Breast epithelium (tissue), 4 donors: ENCODE measurements at regions not wholly inside any gene's neighbourhood (a gene's known extent, or its start where the extent isn't known, plus 50 kb on each side); places are given as distances from the start of the nearest gene placed in this dataset.
A peak's percentile ranks its signal among the peaks of the same experiment; 100 is the strongest.

Source experiments
- DNase-seq, 2 donors: peaks; one replicate each; pipeline ENCODE4 v3.0.0-alpha.2; 2019; ENCODE audit warnings: low spot score in 2 of 2
- H3K27ac ChIP-seq, 2 donors: fragments of 200-600 bp; sonication (generic) in 1 of 2; one replicate each; pipeline ENCODE4 v1.5.1; 2016 to 2019; ENCODE audit warnings: mild to moderate bottlenecking in 1 of 2
- H3K27me3 ChIP-seq, 2 donors: fragments of 200-600 bp; sonication (generic) in 1 of 2; one replicate each; pipeline versions ENCODE4 v1.5.1 to v1.6.0; 2017 to 2019; ENCODE audit warnings: control low read depth in 1 of 2, mild to moderate bottlenecking in 1 of 2
- H3K36me3 ChIP-seq: fragments of 200-600 bp; one replicate; pipeline ENCODE4 v1.5.1; 2019
- H3K4me1 ChIP-seq, 2 donors: fragments of 200-600 bp; sonication (generic); one replicate each; pipeline ENCODE4 v1.5.1; 2016 to 2019; ENCODE audit warnings: control low read depth in 1 of 2
- H3K4me3 ChIP-seq, 3 donors: fragments of 200-600 bp; sonication (generic); 1 replicate in 2 of 3; 2 replicates in 1 of 3; pipeline ENCODE4 v1.5.1; 2016 to 2019; ENCODE audit warnings: mild to moderate bottlenecking in 3 of 3, moderate library complexity in 2 of 3
- H3K9me3 ChIP-seq, 2 donors: fragments of 200-600 bp; sonication (generic) in 1 of 2; one replicate each; pipeline ENCODE4 v1.5.1; 2016 to 2019; ENCODE audit warnings: control low read depth in 1 of 2
- POLR2A ChIP-seq: fragments of 450-650 bp; IDR thresholded peaks from one replicate; pipeline ENCODE4 v1.6.1; 2016; ENCODE audit warnings: antibody characterized with exemption, mild to moderate bottlenecking, moderate library complexity
- POLR2AphosphoS5 ChIP-seq, 3 donors: sonication (generic); formaldehyde crosslinking; IDR thresholded peaks; one replicate each; pipeline ENCODE4 v1.6.1; 2017; ENCODE audit warnings: antibody characterized with exemption in 3 of 3
- intact Hi-C: fragments of 100-400 bp; cut with DNase I; formaldehyde crosslinking; loops from one replicate; pipeline ENCODE4 v1.15.1; 2023; ENCODE audit warnings: low total_unique reads
- TF ChIP-seq, protein P1 (sequence below), 3 donors: fragments of 450-650 bp; IDR thresholded peaks; one replicate each; pipeline ENCODE4 v1.5.1; 2016 to 2017; ENCODE audit warnings: antibody characterized with exemption in 3 of 3, mild to moderate bottlenecking in 3 of 3, moderate library complexity in 3 of 3

DNA sequence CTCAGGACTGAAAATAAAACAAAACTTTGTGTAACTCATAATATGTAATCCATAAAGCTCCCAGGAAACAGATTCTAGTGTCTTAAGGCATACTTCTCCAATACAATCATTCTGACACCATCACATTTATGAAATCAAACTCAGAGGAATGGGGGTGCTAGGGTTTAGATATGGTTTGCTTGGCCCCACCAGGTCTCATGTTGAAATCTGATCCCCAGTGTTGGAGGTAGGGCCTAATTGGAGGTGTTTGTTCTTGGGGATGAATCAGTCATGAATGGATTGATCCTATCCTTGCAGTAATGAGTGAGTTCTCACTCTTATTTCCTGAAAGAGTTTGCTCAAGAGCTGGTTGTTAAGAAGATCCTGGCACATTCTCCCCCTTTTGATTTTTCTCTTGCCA, 380.9 kb downstream of the ETS1 start:
- TF ChIP-seq POLR2AphosphoS5 (IDR thresholded peaks at IDR 0.05) (no peak), POLR2A (no peak)
- TF ChIP-seq, protein P1, sequence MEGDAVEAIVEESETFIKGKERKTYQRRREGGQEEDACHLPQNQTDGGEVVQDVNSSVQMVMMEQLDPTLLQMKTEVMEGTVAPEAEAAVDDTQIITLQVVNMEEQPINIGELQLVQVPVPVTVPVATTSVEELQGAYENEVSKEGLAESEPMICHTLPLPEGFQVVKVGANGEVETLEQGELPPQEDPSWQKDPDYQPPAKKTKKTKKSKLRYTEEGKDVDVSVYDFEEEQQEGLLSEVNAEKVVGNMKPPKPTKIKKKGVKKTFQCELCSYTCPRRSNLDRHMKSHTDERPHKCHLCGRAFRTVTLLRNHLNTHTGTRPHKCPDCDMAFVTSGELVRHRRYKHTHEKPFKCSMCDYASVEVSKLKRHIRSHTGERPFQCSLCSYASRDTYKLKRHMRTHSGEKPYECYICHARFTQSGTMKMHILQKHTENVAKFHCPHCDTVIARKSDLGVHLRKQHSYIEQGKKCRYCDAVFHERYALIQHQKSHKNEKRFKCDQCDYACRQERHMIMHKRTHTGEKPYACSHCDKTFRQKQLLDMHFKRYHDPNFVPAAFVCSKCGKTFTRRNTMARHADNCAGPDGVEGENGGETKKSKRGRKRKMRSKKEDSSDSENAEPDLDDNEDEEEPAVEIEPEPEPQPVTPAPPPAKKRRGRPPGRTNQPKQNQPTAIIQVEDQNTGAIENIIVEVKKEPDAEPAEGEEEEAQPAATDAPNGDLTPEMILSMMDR (IDR thresholded peaks at IDR 0.05), result no peak

GRCh38 chr11:128205796-128206195, 381.6 kb downstream of the ETS1 start:
- no peak for DNase-seq
- H3K4me3 ChIP-seq, result no peak overlapping the region
- intact Hi-C loops, result no loop called here
- H3K27ac ChIP-seq, result no peak overlapping the region
- no peaks in the 10 kb centered on the region for H3K9me3 ChIP-seq
- H3K36me3 ChIP-seq, result no peaks in the 10 kb centered on the region
- no peak for TF ChIP-seq POLR2A
- TF ChIP-seq POLR2AphosphoS5 (IDR thresholded peaks at IDR 0.05), result no peak
- TF ChIP-seq, protein P1 (IDR thresholded peaks at IDR 0.05), result no peak
- H3K4me1 ChIP-seq, result no peaks in the 10 kb centered on the region
- no peaks in the 10 kb centered on the region for H3K27me3 ChIP-seq

More for the DNA sequence above, 380.9 kb downstream of the ETS1 start:
- H3K36me3 ChIP-seq, result no peaks in the 10 kb centered on the region
- H3K4me3 ChIP-seq, result no peak overlapping the region
- no peak overlapping the region for H3K27ac ChIP-seq
- DNase-seq, result no peak
- H3K9me3 ChIP-seq, result no peaks in the 10 kb centered on the region
- intact Hi-C loops, result no loop called here
- no peaks in the 10 kb centered on the region for H3K27me3 ChIP-seq
- H3K4me1 ChIP-seq, result no peaks in the 10 kb centered on the region

DNA sequence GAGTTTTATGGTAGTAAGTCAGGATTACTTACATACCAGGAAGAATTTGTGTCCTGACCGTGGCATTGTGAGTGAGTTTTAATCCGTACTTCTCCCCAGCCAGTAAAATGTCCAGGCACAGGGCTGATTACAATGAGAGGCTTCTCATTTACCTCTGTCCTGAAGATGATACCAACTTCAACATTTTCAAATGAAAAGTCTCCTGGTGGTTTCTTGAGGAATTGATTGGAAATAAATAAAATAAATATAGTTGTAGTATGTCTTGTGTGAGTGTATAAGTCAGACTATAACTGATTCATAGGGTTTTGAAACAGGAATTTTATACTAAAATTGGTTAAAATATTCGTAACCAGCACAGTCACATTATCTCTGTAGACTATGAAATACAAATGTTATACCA, 382.5 kb downstream of the ETS1 start:
- intact Hi-C loops, result no loop called here
- Histone ChIP-seq H3K27me3 (no peaks in the 10 kb centered on the region), H3K27ac (no peak overlapping the region), H3K36me3 (no peaks in the 10 kb centered on the region), H3K4me3 (no peak overlapping the region), H3K9me3 (no peaks in the 10 kb centered on the region), H3K4me1 (no peaks in the 10 kb centered on the region)
- TF ChIP-seq POLR2A, result no peak
- TF ChIP-seq, protein P1 (IDR thresholded peaks at IDR 0.05), result no peak
- no peak for TF ChIP-seq POLR2AphosphoS5 (IDR thresholded peaks at IDR 0.05)
- DNase-seq, result no peak

DNA sequence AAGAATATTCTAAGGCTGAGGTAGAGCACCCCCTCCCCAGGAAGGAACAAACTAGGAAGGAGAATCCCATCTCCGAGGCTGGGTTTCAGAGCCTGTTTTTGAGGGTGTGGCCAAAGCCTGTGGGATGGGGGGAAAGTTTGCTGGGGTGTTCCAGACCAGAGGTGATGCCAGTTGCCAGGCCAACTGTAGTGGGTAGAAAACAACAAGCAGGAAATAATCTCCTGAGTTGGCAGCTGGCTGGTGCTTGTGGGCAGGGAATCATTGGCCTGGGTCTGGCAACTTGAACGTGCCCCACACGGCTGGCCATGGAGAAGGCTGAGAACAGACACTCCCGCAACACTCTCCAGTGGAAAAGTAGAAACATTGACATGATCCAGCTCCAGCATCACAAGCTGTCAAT, 385.6 kb downstream of the ETS1 start:
- H3K9me3 ChIP-seq, result no peaks in the 10 kb centered on the region
- H3K4me3 ChIP-seq, result no peak overlapping the region
- intact Hi-C loops, result no loop called here
- no peak overlapping the region for H3K27ac ChIP-seq
- peak in 1 of 2 donors; percentile 37 for DNase-seq
- no peaks in the 10 kb centered on the region for H3K27me3 ChIP-seq
- no peak for TF ChIP-seq POLR2AphosphoS5 (IDR thresholded peaks at IDR 0.05)
- TF ChIP-seq, protein P1 (IDR thresholded peaks at IDR 0.05), result no peak
- no peak for TF ChIP-seq POLR2A
- H3K36me3 ChIP-seq, result no peaks in the 10 kb centered on the region
- H3K4me1 ChIP-seq, result no peaks in the 10 kb centered on the region

DNA sequence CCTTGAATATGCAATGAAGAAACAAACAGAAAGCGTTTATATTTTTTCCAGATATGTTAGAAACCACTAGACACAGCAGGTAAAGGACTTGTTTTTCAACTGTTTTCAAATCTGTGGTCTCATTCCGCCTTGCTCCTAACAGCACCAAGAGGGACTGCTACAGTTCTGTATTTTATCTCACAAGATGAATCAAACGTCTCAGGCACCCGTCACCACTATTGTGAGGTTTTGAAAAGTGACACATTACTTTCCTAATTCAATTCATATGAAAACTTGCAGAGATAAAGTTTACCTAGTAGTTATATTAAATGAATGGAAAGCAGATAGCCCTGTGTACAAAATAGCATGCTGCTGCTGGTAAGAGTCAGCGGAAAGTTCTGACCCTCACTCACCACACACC, 386.3 kb downstream of the ETS1 start:
- Histone ChIP-seq H3K4me1 (no peaks in the 10 kb centered on the region), H3K27me3 (no peaks in the 10 kb centered on the region), H3K9me3 (no peaks in the 10 kb centered on the region), H3K27ac (no peak overlapping the region), H3K36me3 (no peaks in the 10 kb centered on the region), H3K4me3 (no peak overlapping the region)
- TF ChIP-seq, protein P1 (IDR thresholded peaks at IDR 0.05), result no peak
- TF ChIP-seq POLR2A (no peak), POLR2AphosphoS5 (IDR thresholded peaks at IDR 0.05) (no peak)
- DNase-seq, result no peak
- intact Hi-C loops, result no loop called here
